ENCODE measurements at regions not wholly inside any gene's neighbourhood (a gene's known extent, or its start where the extent isn't known, plus 50 kb on each side); places are given as distances from the start of the nearest gene placed in this dataset.

- peak in 3 of 4 experiments; percentile 50 to 58 (median 54) for DNase-seq
Observed at GRCh38 chr9:92185096-92185495, 69.9 kb upstream of the SPTLC1 start.

GRCh38 chr9:92184041-92184564, 68.9 kb upstream of the SPTLC1 start:
- DNase-seq, result no peak

GRCh38 chr9:92183449-92183848, 68.2 kb upstream of the SPTLC1 start:
- DNase-seq, result no peak

- DNase-seq, result peak; percentile 29 to 73 (median 46)
Observed at GRCh38 chr9:92181296-92181695, 66.1 kb upstream of the SPTLC1 start.

GRCh38 chr9:92180669-92181181, 65.5 kb upstream of the SPTLC1 start:
- DNase-seq, result peak; percentile 55 to 82 (median 81)

GRCh38 chr9:92180002-92180400, 64.8 kb upstream of the SPTLC1 start:
- DNase-seq, result peak; percentile 68 to 87 (median 84)

- DNase-seq, result peak in 3 of 4 experiments; percentile 21 to 24 (median 24)
Observed at GRCh38 chr9:92179286-92180001, 64.2 kb upstream of the SPTLC1 start.

- no peak for DNase-seq
Observed at GRCh38 chr9:92177591-92177990, 62.4 kb upstream of the SPTLC1 start.

- DNase-seq, result no peak
Observed at GRCh38 chr9:92176800-92177185, 61.6 kb upstream of the SPTLC1 start.

- DNase-seq, result peak; percentile 30 to 57 (median 42)
Observed at GRCh38 chr9:92176068-92176799, 61.0 kb upstream of the SPTLC1 start.

- DNase-seq, result no peak
Observed at GRCh38 chr9:92175441-92175840, 60.2 kb upstream of the SPTLC1 start.

GRCh38 chr9:92173318-92173717, 58.1 kb upstream of the SPTLC1 start:
- no peak for DNase-seq

- no peak for DNase-seq
Observed at GRCh38 chr9:92171822-92172221, 56.6 kb upstream of the SPTLC1 start.

GRCh38 chr9:92171281-92171680, 56.1 kb upstream of the SPTLC1 start:
- DNase-seq, result peak in 1 of 4 experiments; percentile 29

- DNase-seq, result peak; percentile 55 to 83 (median 78)
Observed at GRCh38 chr9:92170848-92171247, 55.6 kb upstream of the SPTLC1 start.

GRCh38 chr9:92165484-92165883, 50.3 kb upstream of the SPTLC1 start:
- DNase-seq, result peak; percentile 62 to 83 (median 76)
